ENCODE measurements at regions not wholly inside any gene's neighbourhood (a gene's known extent, or its start where the extent isn't known, plus 50 kb on each side); places are given as distances from the start of the nearest gene placed in this dataset.

GRCh38 chr11:104582431-104582830, 315.8 kb downstream of the CASP12 start:
- DNase-seq = no peak

- DNase-seq = no peak
Measured at GRCh38 chr11:104581246-104581980, 316.8 kb downstream of the CASP12 start.

- DNase-seq = no peak
Measured at GRCh38 chr11:104573441-104573990, 324.7 kb downstream of the CASP12 start.

- no peak for DNase-seq
Measured at GRCh38 chr11:104572279-104572678, 326.0 kb downstream of the CASP12 start.

- DNase-seq = no peak
Measured at GRCh38 chr11:104570078-104570701, 328.1 kb downstream of the CASP12 start.

GRCh38 chr11:104565583-104565961, 332.7 kb downstream of the CASP12 start:
- no peak for DNase-seq

- no peak for DNase-seq
Measured at GRCh38 chr11:104564921-104565582, 333.2 kb downstream of the CASP12 start.

- no peak for DNase-seq
Measured at GRCh38 chr11:104556606-104557301, 341.5 kb downstream of the CASP12 start.

GRCh38 chr11:104549019-104549418, 349.2 kb downstream of the CASP12 start:
- DNase-seq = no peak

- no peak for DNase-seq
Measured at GRCh38 chr11:104547996-104548661, 350.1 kb downstream of the CASP12 start.

- DNase-seq = no peak
Measured at GRCh38 chr11:104546501-104546900, 351.8 kb downstream of the CASP12 start.

GRCh38 chr11:104541701-104542100, 356.6 kb downstream of the CASP12 start:
- DNase-seq = no peak

GRCh38 chr11:104538313-104538712, 359.9 kb downstream of the CASP12 start:
- no peak for DNase-seq

GRCh38 chr11:104534278-104534677, 364.0 kb downstream of the CASP12 start:
- no peak for DNase-seq

- no peak for DNase-seq
Measured at GRCh38 chr11:104531894-104532293, 366.4 kb downstream of the CASP12 start.

GRCh38 chr11:104531075-104531474, 367.1 kb upstream of the PDGFD start:
- DNase-seq = no peak

GRCh38 chr11:104529906-104530305, 366.0 kb upstream of the PDGFD start:
- no peak for DNase-seq

- DNase-seq = no peak
Measured at GRCh38 chr11:104529213-104529612, 365.3 kb upstream of the PDGFD start.

- DNase-seq = no peak
Measured at GRCh38 chr11:104526006-104526405, 362.1 kb upstream of the PDGFD start.

- no peak for DNase-seq
Measured at GRCh38 chr11:104525416-104525815, 361.5 kb upstream of the PDGFD start.

GRCh38 chr11:104524254-104524653, 360.3 kb upstream of the PDGFD start:
- no peak for DNase-seq

- DNase-seq = no peak
Measured at GRCh38 chr11:104523611-104524010, 359.7 kb upstream of the PDGFD start.

GRCh38 chr11:104522650-104523049, 358.7 kb upstream of the PDGFD start:
- DNase-seq = peak; percentile 34
